HTR-8/SVneo (cell line): ENCODE measurements at regions not wholly inside any gene's neighbourhood (a gene's known extent, or its start where the extent isn't known, plus 50 kb on each side); places are given as distances from the start of the nearest gene placed in this dataset.
"Not testable (repeated sequence)": the region's sequence is repeated elsewhere in the genome, so short reads cannot be mapped to it uniquely, and the experiment has no call there.

Source experiments
- DNase-seq: peaks from one replicate; pipeline ENCODE4 v3.0.0; 2011; ENCODE audit warnings: low spot score, mixed read lengths; ENCODE audit not compliant: insufficient read length
- FAIRE-seq: peaks from 2 replicates; lab custom pipeline; 2011; peaks lifted over from hg19 to GRCh38; lab: Jason Lieb, UNC

DNA sequence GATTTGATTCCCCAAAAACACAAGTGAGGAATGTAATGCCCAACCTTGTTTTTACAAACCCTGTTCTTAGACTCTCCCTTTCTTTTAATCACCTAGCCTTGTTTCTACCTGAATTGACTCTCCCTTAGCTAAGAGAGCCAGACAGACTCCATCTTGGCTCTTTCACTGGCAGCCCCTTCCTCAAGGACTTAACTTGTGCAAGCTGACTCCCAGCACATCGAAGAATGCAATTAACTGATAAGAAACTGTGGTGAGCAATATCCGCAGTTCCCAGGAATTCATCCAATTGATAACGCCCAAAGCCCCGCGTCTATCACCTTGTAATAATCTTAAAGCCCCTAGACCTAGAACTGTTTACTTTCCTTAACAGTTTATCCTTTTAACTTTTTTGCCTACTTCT is 120.2 kb upstream of the DEFB108B start:
- not testable (repeated sequence) for DNase-seq, FAIRE-seq

GRCh38 chr11:71714510-71714909 is 118.5 kb upstream of the DEFB108B start:
- DNase-seq, FAIRE-seq: not testable (repeated sequence)

DNA sequence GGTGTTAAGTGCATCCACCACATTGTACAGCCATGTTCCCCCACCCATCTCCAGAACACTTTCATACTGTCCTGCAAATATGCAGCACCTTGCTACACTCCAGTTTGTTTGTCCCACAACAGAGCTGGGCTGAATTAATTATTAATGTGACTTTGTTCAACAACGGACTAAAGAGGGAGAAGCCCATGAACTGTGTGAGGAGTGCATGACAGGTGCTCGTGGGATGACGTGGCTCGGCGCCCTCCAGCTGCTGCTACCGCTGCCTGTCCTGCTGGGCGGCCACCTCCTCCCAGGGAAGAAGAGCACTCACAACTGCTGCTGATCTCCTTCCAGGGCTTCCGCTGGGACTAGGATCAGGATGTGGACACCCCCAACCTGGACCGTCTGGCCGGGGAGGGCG is 111.2 kb upstream of the DEFB108B start:
- not testable (repeated sequence) for DNase-seq, FAIRE-seq

DNA sequence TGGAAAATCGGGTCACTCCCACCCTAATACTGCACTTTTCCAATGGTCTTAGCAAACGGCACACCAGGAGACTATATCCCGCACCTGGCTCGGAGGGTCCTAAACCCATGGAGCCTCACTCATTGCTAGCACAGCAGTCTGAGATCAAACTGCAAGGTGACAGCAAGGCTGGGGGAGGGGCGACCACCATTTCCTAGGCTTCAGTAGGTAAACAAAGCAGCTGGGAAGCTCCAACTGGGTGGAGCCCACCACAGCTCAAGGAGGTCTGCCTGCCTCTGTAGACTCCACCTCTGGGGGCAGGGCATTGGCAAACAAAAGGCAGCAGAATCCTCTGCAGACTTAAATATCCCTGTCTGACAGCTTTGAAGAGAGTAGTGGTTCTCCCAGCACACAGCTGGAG is 109.0 kb upstream of the DEFB108B start:
- not testable (repeated sequence) for FAIRE-seq, DNase-seq

DNA sequence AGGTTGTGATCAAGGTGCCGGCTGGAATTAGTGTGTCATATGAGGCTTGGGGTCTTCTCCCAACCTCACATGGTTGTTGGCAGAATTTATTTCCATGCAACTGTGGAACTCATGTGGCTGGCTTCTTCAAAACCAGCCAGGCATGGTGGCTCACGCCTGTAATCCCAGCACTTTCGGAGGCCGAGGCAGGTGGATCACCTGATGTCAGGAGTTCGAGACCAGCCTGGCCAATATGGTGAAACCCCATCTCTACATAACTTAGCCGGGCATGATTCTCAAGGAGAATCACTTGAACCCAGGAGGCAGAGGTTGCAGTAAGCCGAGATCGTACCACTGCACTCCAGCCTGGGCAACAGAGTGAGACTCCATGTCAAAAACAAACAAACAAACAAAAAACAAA is 102.3 kb upstream of the DEFB108B start:
- not testable (repeated sequence) for DNase-seq, FAIRE-seq

DNA sequence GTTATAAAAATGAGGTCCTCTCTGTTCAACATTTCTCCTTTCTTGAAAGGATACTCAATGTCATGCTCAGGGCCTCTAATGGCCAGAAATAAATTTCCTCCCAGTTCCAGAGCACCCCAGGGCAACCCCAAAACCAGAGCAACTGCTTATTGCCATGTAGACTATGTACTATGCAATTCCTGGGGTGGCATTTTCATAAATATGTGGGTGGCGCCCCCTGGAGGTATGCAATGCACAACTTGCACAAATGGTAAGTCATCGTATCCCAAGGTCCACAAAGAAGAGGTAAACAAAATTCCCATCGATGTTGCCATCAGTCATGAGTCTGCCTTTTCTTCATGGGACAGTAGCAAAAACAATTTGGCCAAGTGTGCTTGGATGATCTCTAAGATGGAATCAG is 98.6 kb upstream of the DEFB108B start:
- DNase-seq, FAIRE-seq: not testable (repeated sequence)

DNA sequence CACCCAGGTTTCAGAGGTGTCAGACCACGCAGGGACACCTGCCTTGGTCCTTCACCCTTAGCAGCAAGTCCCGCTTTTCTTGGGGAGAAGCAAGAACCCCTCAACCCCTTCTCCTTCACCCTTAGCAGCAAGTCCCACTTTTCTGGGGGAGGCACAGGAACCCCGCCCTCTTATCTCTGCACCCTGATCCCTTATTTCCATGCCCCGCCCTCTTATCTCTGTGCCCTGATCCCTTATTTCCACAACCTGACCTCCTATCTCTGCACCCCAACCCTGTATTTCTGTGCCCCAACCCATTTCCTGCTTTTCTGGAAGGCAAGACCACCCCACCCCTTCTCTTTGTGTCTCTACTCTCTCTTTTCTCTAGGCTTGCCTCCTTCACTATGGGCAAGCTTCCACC is 94.7 kb upstream of the DEFB108B start:
- FAIRE-seq, DNase-seq: not testable (repeated sequence)

DNA sequence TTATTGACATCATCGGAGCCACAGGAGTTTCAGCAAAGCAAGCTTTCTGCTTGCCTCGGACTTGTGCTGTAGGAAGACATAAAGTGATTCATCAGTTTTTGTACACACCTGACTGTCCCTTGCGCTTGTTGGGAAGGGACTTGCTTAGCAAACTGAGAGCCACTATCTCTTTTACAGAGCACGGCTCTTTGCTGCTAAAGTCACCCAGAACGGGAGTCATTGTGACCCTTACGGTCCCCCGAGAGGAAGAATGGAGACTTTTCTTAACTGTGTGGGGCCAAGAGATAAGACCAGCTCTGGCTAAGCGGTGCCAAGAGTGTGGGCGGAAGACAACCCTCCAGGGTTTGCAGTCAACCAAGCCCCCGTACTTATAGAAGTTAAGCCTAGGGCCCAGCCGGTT is 89.6 kb upstream of the DEFB108B start:
- not testable (repeated sequence) for FAIRE-seq, DNase-seq

DNA sequence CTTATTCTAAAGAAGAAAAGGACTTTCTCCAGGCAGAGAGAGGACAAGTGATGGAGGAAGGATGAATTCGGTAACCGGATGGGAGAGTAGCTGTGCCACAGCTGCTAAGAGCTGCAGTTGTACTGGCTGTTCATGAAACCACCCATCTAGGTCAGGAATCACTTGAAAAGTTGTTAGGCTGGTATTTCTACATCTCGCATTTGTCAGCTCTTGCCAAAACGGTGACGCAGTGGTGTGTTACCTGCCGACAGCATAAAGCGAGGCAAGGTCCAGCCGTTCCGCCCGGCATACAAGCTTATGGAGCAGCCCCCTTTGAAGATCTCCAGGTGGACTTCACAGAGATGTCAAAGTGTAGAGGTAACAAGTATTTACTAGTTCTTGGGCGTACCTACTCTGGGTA is 87.3 kb upstream of the DEFB108B start:
- FAIRE-seq, DNase-seq: not testable (repeated sequence)

DNA sequence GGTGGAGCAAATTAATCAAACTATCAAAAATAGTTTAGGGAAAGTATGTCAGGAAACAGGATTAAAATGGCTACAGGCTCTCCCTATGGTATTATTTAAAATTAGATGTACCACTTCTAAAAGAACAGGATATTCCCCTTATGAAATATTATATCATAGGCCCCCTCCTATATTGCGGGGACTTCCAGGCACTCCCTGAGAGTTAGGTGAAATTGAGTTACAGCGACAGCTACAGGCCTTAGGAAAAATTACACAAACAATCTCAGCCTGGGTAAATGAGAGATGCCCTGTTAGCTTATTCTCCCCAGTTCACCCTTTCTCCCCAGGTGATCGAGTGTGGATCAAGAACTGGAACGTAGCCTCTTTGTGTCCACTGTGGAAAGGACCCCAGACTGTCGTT is 86.7 kb upstream of the DEFB108B start:
- not testable (repeated sequence) for FAIRE-seq, DNase-seq

DNA sequence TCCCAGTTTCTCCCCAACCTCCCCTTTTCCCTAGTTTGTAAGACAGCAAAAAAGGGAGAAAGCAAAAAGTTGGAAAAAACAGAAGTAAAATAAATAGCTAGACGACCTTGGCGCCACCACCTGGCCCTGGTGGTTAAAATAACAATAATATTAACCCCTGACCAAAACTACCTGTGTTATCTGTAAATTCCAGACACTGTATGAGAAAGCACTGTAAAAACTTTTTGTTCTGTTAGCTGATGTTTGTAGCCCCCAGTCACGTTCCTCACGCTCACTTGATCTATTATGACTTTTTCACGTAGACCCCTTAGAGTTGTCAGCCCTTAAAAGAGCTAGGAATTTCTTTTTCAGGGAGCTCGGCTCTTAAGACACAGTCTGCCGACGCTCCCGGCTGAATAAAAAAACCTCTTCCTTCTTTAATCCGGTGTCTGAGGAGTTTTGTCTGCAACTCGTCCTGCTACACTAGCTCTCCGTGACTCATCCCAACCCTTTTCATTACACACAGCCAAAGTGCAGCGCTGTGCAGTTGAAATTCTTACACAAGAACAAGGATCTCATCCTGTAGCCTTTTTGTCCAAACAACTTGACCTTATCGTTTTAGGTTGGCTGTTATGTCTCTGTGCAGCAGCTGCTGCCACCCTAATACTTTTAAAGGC is 83.9 kb upstream of the DEFB108B start:
- not testable (repeated sequence) for DNase-seq, FAIRE-seq

DNA sequence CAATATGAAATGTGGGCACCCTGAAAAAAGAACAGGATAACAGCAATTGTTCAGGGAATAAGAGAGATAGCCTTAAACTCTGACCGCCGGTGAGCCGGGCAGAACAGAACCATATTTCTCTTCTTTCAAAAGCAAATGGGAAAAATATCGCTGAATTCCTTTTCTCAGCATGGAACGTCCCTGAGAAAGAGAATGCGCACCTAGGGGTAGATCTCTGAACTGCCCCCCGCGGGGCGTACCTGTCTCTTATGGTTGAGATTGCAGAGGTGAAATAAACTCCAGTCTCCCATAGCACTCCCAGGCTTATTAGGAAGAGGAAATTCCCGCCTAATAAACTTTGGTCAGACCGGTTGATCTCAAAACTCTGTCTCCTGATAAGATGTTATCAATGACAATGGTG is 82.1 kb upstream of the DEFB108B start:
- DNase-seq, FAIRE-seq: not testable (repeated sequence)

DNA sequence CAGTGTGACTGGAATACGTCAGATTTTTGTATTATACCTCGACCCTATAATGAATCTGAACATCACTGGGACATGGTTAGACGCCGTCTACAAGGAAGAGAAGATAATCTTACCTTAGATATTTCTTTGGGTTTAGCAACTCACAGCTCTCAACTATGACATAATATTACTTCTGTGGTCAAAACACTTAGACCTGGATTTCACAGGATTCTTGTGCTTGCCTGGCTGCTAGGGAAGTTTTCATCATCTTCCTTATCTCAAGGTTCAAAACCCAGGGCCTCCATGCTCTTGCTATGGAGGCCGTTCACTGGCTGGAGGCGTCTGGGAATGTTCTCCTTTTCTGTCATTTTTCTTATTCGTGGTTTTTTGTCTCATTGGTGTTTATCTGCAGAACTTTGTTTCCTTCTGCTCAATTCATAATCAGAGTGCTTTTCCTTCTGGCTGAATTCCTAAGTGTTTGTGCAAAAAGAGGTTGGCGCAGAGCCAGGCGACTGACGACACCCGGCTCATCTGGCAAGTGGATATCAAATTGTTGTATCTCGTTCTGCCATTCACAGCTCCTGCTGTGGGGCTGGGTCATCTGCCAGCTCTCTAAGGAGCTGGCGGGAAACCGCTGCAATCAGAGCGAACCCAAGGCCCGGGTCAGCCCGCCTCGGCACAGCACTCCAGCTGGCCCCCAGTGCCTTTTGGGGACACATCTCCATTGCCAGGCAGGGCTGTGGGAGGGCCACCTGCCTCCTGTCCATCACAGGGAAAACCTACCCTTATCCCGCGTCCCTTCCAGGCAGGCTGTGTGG is 68.1 kb upstream of the DEFB108B start:
- FAIRE-seq, DNase-seq: not testable (repeated sequence)

DNA sequence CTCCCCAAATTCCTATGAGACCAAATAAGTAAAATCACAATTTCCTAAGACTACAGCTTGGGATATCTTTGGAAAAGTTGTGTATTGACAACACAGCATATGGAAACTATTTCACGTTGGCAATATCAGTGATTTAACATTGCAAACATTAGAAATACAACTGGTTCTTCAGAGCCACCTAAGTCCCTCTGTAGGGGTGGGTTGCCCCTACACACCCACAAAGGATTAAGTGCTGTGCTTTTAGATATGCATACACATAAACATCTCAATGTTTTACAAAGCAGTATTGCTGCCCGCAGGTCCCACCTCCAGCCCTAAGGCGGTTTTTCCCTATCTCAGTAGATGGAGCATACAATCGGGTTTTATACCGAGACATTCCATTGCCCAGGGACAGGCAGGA is 66.0 kb upstream of the DEFB108B start:
- not testable (repeated sequence) for FAIRE-seq, DNase-seq

DNA sequence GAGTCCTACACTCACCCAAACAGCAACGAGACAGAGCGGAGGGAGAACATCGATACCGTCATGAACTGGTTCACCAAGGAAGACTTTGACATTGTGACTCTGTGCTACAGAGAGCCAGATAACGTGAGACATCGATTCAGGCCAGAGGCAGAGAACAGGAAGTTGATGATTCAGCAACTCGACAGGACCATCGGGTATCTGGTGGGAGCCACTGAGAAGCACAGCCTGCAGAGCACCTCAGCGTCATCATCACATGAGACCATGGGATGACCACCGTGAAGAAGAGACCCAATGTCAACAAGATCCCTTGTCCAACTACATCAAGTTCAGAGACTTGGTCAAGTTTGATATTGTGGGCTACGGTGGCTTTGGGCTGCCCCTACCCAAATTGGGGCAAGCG is 60.8 kb upstream of the DEFB108B start:
- not testable (repeated sequence) for DNase-seq, FAIRE-seq

DNA sequence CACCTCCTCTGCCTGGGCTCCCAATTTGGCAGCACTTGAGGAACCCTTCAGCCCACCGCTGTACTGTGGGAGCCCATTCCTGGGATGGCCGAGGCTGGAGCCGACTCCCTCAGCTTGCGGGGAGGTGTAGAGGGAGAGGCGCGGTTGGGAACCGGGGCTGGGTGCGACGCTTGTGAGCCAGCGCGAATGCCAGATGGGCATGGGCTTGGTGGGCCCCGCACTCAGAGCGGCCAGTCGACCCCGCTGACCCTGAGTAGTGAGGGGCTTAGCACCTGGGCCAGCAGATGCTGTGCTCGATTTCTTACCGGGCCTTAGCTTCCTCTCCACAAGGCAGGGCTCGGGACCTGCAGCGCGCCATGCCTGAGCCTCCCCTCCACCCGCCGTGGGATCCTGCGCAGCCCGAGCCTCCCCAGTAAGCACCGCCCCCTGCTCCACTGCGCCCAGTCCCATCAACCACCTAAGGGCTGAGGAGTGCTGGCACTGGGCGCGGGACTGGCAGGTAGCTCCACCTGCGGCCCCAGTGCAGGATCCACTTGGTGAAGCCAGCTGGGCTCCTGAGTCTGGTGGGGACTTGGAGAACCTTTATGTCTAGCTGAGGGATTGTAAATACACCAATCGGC is 58.3 kb upstream of the DEFB108B start:
- FAIRE-seq (no peak), DNase-seq (no peak)

GRCh38 chr11:71780116-71780515 is 52.9 kb upstream of the DEFB108B start:
- not testable (repeated sequence) for DNase-seq, FAIRE-seq

- FAIRE-seq, DNase-seq: not testable (repeated sequence)
These were observed 52.2 kb upstream of the DEFB108B start for GRCh38 chr11:71780771-71781170.

GRCh38 chr11:71781491-71781890 is 51.5 kb upstream of the DEFB108B start:
- FAIRE-seq, DNase-seq: not testable (repeated sequence)

GRCh38 chr11:71782229-71782861 is 50.7 kb upstream of the DEFB108B start:
- FAIRE-seq, DNase-seq: not testable (repeated sequence)
